ENCODE measurements at regions not wholly inside any gene's neighbourhood (a gene's known extent, or its start where the extent isn't known, plus 50 kb on each side); places are given as distances from the start of the nearest gene placed in this dataset.

- TF ChIP-seq, protein P1, sequence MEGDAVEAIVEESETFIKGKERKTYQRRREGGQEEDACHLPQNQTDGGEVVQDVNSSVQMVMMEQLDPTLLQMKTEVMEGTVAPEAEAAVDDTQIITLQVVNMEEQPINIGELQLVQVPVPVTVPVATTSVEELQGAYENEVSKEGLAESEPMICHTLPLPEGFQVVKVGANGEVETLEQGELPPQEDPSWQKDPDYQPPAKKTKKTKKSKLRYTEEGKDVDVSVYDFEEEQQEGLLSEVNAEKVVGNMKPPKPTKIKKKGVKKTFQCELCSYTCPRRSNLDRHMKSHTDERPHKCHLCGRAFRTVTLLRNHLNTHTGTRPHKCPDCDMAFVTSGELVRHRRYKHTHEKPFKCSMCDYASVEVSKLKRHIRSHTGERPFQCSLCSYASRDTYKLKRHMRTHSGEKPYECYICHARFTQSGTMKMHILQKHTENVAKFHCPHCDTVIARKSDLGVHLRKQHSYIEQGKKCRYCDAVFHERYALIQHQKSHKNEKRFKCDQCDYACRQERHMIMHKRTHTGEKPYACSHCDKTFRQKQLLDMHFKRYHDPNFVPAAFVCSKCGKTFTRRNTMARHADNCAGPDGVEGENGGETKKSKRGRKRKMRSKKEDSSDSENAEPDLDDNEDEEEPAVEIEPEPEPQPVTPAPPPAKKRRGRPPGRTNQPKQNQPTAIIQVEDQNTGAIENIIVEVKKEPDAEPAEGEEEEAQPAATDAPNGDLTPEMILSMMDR (conservative IDR thresholded peaks at IDR 0.05; ENCODE audit: low read length), result no peak
- no peak for TF ChIP-seq EZH2phosphoT487 (IDR thresholded peaks at IDR 0.05; ENCODE audit: borderline replicate concordance)
Measured at GRCh38 chr12:124477107-124477915, 90.1 kb downstream of the NCOR2 start.

All from Loucy (cell line).